GM23338 (cell line): ENCODE measurements at regions not wholly inside any gene's neighbourhood (a gene's known extent, or its start where the extent isn't known, plus 50 kb on each side); places are given as distances from the start of the nearest gene placed in this dataset.

Source experiments
- ATAC-seq: fragments of 200-7000 bp; cut with Tn5 transposase; 3 replicates; pipeline ENCODE4 v1.9.1; 2020
- DNase-seq: peaks from one replicate; pipeline ENCODE4 v3.0.0-alpha.2; 2015; ENCODE audit warnings: low spot score
- H2AFZ ChIP-seq: fragments of 200-600 bp; sonication (generic); 2 replicates; pipeline ENCODE4 v1.8.0; 2016; ENCODE audit warnings: antibody characterized with exemption, mild to moderate bottlenecking, moderate library complexity
- H3F3A ChIP-seq: fragments of 200-600 bp; sonication (generic); replicated peaks from 2 replicates; pipeline ENCODE4 v1.8.0; 2017; ENCODE audit warnings: antibody characterized with exemption, mixed run types, low read depth
- H3K27ac ChIP-seq: fragments of 200-600 bp; sonication (generic); 2 replicates; pipeline ENCODE4 v1.6.1; 2016; ENCODE audit warnings: low read depth
- H3K27me3 ChIP-seq: fragments of 200-600 bp; sonication (generic); 2 replicates; pipeline ENCODE4 v1.8.0; 2016; ENCODE audit warnings: mild to moderate bottlenecking, mixed run types, moderate library complexity; ENCODE audit not compliant: insufficient read depth
- H3K36me3 ChIP-seq: fragments of 200-600 bp; sonication (generic); 2 replicates; pipeline ENCODE4 v1.8.0; 2016; ENCODE audit warnings: mild to moderate bottlenecking; ENCODE audit not compliant: insufficient read depth
- H3K4me1 ChIP-seq: fragments of 200-600 bp; sonication (generic); 2 replicates; pipeline ENCODE4 v1.8.0; 2016; ENCODE audit warnings: mild to moderate bottlenecking, moderate library complexity; ENCODE audit not compliant: insufficient read depth
- H3K4me2 ChIP-seq: fragments of 200-600 bp; sonication (generic); 2 replicates; pipeline ENCODE4 v1.7.1; 2017; ENCODE audit warnings: mixed run types
- H3K4me3 ChIP-seq: fragments of 200-600 bp; sonication (generic); 2 replicates; pipeline ENCODE4 v1.6.1; 2016; ENCODE audit warnings: mixed run types
- H3K79me2 ChIP-seq: fragments of 200-600 bp; sonication (generic); replicated peaks from 2 replicates; pipeline ENCODE4 v1.8.0; 2017; ENCODE audit warnings: mild to moderate bottlenecking; ENCODE audit not compliant: insufficient read depth
- H3K9me2 ChIP-seq: fragments of 200-600 bp; sonication (generic); 2 replicates; pipeline ENCODE4 v1.8.0; 2017; ENCODE audit not compliant: insufficient read depth
- H4K20me1 ChIP-seq: fragments of 200-600 bp; sonication (generic); replicated peaks from 2 replicates; pipeline ENCODE4 v1.8.0; 2017; ENCODE audit warnings: mild to moderate bottlenecking; ENCODE audit not compliant: insufficient read depth
- H3K27ac Mint-ChIP-seq: 2 replicates; pipeline ENCODE4 v1.8.0; 2020; ENCODE audit warnings: inconsistent platforms, mild to moderate bottlenecking, moderate library complexity, mixed read lengths
- H3K27me3 Mint-ChIP-seq: 3 replicates; pipeline ENCODE4 v1.8.0; 2022; ENCODE audit warnings: low read depth, mild to moderate bottlenecking, moderate library complexity, mixed read lengths, inconsistent platforms; ENCODE audit not compliant: insufficient read depth, poor library complexity
- H3K36me3 Mint-ChIP-seq: 3 replicates; pipeline ENCODE4 v1.8.0; 2021; ENCODE audit warnings: low read depth, mild to moderate bottlenecking, inconsistent platforms, moderate library complexity, mixed read lengths
- H3K4me1 Mint-ChIP-seq: 3 replicates; pipeline ENCODE4 v1.8.0; 2020; ENCODE audit warnings: mild to moderate bottlenecking, inconsistent platforms, mixed read lengths
- H3K4me3 Mint-ChIP-seq: 3 replicates; pipeline ENCODE4 v1.8.0; 2021; ENCODE audit warnings: moderate library complexity, mild to moderate bottlenecking, inconsistent platforms, mixed read lengths
- H3K9me3 Mint-ChIP-seq: 3 replicates; pipeline ENCODE4 v1.8.0; 2020; ENCODE audit warnings: moderate library complexity, mild to moderate bottlenecking, inconsistent platforms, mixed read lengths
- CREB1 ChIP-seq: fragments of 250-450 bp; sonication (Bioruptor Pico); IDR thresholded peaks from 2 replicates; pipeline ENCODE4 v1.5.0; 2020; ENCODE audit warnings: low read depth, mild to moderate bottlenecking, moderate library complexity
- CTCF ChIP-seq, 2 experiments: fragments of 200-600 bp in 1 of 2; sonication (generic) in 1 of 2; conservative IDR thresholded peaks; 2 replicates each; pipeline versions ENCODE4 v1.5.1 to v1.6.1; 2016 to 2017; ENCODE audit warnings: antibody characterized with exemption in 2 of 2, low read depth in 2 of 2, mild to moderate bottlenecking in 2 of 2, moderate library complexity in 1 of 2
- ETS1 ChIP-seq: IDR thresholded peaks from 2 replicates; pipeline ENCODE4 v1.6.1; 2016; ENCODE audit warnings: antibody characterized with exemption
- EZH2 ChIP-seq: fragments of 200-600 bp; sonication (generic); IDR thresholded peaks from one replicate; pipeline ENCODE4 v1.8.0; 2017; ENCODE audit warnings: antibody characterized with exemption, mild to moderate bottlenecking, low read depth; ENCODE audit not compliant: unreplicated experiment
- POLR2AphosphoS5 ChIP-seq: IDR thresholded peaks from 2 replicates; pipeline ENCODE4 v1.6.1; 2016; ENCODE audit warnings: antibody characterized with exemption, low read depth
- REST ChIP-seq: IDR thresholded peaks from one replicate; pipeline ENCODE4 v1.6.1; 2018; ENCODE audit warnings: antibody characterized with exemption; ENCODE audit not compliant: unreplicated experiment
- STAT1 ChIP-seq: IDR thresholded peaks from one replicate; pipeline ENCODE4 v1.6.1; 2016; ENCODE audit warnings: antibody characterized with exemption; ENCODE audit not compliant: unreplicated experiment
- ZNF331 ChIP-seq: fragments of 250-450 bp; sonication (Bioruptor Pico); IDR thresholded peaks from 2 replicates; pipeline ENCODE4 v1.5.0; 2020; ENCODE audit warnings: low read depth, mild to moderate bottlenecking, moderate library complexity
- ZNF462 ChIP-seq: fragments of 250-450 bp; sonication (Bioruptor Pico); IDR thresholded peaks from 2 replicates; pipeline ENCODE4 v1.5.0; 2020; ENCODE audit warnings: mild to moderate bottlenecking, moderate library complexity

GRCh38 chr11:104488561-104488960 is 324.6 kb upstream of the PDGFD start:
- Histone ChIP-seq H3F3A (no peaks in the 10 kb centered on the region), H3K4me3 (no peak overlapping the region), H3K27ac (no peak overlapping the region), H4K20me1 (no peaks in the 10 kb centered on the region), H2AFZ (no peak overlapping the region), H3K4me2 (no peak overlapping the region), H3K36me3 (peaks cover 23% of the 10 kb centered on the region), H3K27me3 (no peaks in the 10 kb centered on the region), H3K4me1 (no peaks in the 10 kb centered on the region), H3K79me2 (no peaks in the 10 kb centered on the region), H3K9me2 (0 out of 2 replicates have a peak, but pooled peaks cover 5% of the 10 kb centered on the region)
- Mint-ChIP-seq H3K27ac (no peak overlapping the region), H3K9me3 (peaks cover 50% of the 10 kb centered on the region), H3K4me1 (no peaks in the 10 kb centered on the region), H3K27me3 (no peaks in the 10 kb centered on the region), H3K4me3 (no peak overlapping the region), H3K36me3 (peaks cover 46% of the 10 kb centered on the region)
- TF ChIP-seq CTCF (conservative IDR thresholded peaks at IDR 0.05; ENCODE audit: low read depth in 2 of 2) (no peak), EZH2 (no peak), STAT1 (no peak), ETS1 (no peak), POLR2AphosphoS5 (no peak), REST (no peak)
- DNase-seq: no peak
- no peak for ATAC-seq

GRCh38 chr11:104487046-104487806 is 323.3 kb upstream of the PDGFD start:
- Histone ChIP-seq H3K36me3 (peaks cover 14% of the 10 kb centered on the region), H2AFZ (no peak overlapping the region), H3K27ac (no peak overlapping the region), H3K27me3 (no peaks in the 10 kb centered on the region), H4K20me1 (no peaks in the 10 kb centered on the region), H3K4me2 (no peak overlapping the region), H3K4me1 (no peaks in the 10 kb centered on the region), H3K9me2 (0 out of 2 replicates have a peak, but pooled peaks cover 5% of the 10 kb centered on the region), H3K79me2 (no peaks in the 10 kb centered on the region), H3F3A (no peaks in the 10 kb centered on the region), H3K4me3 (no peak overlapping the region)
- Mint-ChIP-seq H3K27me3 (no peaks in the 10 kb centered on the region), H3K9me3 (peaks cover 53% of the 10 kb centered on the region), H3K36me3 (peaks cover 50% of the 10 kb centered on the region), H3K4me3 (no peak overlapping the region), H3K27ac (no peak overlapping the region), H3K4me1 (no peaks in the 10 kb centered on the region)
- DNase-seq (no peak), ATAC-seq (no peak)
- TF ChIP-seq ZNF331: no peak
- no peak for TF ChIP-seq CREB1 (CRISPR knock-in tag)
- no peak for TF ChIP-seq ZNF462 (CRISPR knock-in tag)
